GM23248 (cell line): ENCODE measurements at regions not wholly inside any gene's neighbourhood (a gene's known extent, or its start where the extent isn't known, plus 50 kb on each side); places are given as distances from the start of the nearest gene placed in this dataset.

ENCODE experiments used
- DNase-seq: peaks from one replicate; pipeline ENCODE4 v3.0.0-alpha.2; 2015
- H2AFZ ChIP-seq: fragments of 200-600 bp; sonication (generic); 2 replicates; pipeline ENCODE4 v1.6.1; 2016; ENCODE audit warnings: antibody characterized with exemption
- H3F3A ChIP-seq: fragments of 200-600 bp; sonication (generic); 2 replicates; pipeline ENCODE4 v1.6.1; 2016; ENCODE audit warnings: mild to moderate bottlenecking, antibody characterized with exemption, mixed run types; ENCODE audit not compliant: insufficient read depth
- H3K27ac ChIP-seq: fragments of 200-600 bp; sonication (generic); 2 replicates; pipeline ENCODE4 v1.5.1; 2016; ENCODE audit warnings: mild to moderate bottlenecking
- H3K27me3 ChIP-seq: fragments of 200-600 bp; sonication (generic); replicated peaks from 2 replicates; pipeline ENCODE4 v1.6.1; 2016; ENCODE audit warnings: mild to moderate bottlenecking; ENCODE audit not compliant: insufficient read depth
- H3K36me3 ChIP-seq: fragments of 200-600 bp; sonication (generic); 2 replicates; pipeline ENCODE4 v1.6.1; 2016; ENCODE audit warnings: low read depth, mild to moderate bottlenecking
- H3K4me1 ChIP-seq: fragments of 200-600 bp; sonication (generic); 2 replicates; pipeline ENCODE4 v1.6.1; 2016; ENCODE audit warnings: mild to moderate bottlenecking; ENCODE audit not compliant: insufficient read depth
- H3K4me2 ChIP-seq: fragments of 200-600 bp; sonication (generic); one replicate; pipeline ENCODE4 v1.6.1; 2016; ENCODE audit warnings: mild to moderate bottlenecking; ENCODE audit not compliant: unreplicated experiment
- H3K4me3 ChIP-seq: fragments of 200-600 bp; sonication (generic); 2 replicates; pipeline ENCODE4 v1.5.1; 2016; ENCODE audit warnings: mild to moderate bottlenecking
- H3K79me2 ChIP-seq: fragments of 200-600 bp; sonication (generic); 2 replicates; pipeline ENCODE4 v1.6.1; 2016; ENCODE audit warnings: mild to moderate bottlenecking; ENCODE audit not compliant: insufficient read depth
- H3K9ac ChIP-seq: fragments of 200-600 bp; sonication (generic); 2 replicates; pipeline ENCODE4 v1.6.1; 2016; ENCODE audit warnings: mild to moderate bottlenecking
- H3K9me2 ChIP-seq: fragments of 200-600 bp; sonication (generic); 2 replicates; pipeline ENCODE4 v1.6.1; 2016; ENCODE audit warnings: mixed run types, mild to moderate bottlenecking, moderate library complexity; ENCODE audit not compliant: insufficient read depth
- H3K9me3 ChIP-seq: fragments of 200-600 bp; sonication (generic); one replicate; pipeline ENCODE4 v1.6.1; 2017; ENCODE audit warnings: low read depth
- H4K20me1 ChIP-seq: fragments of 200-600 bp; sonication (generic); 2 replicates; pipeline ENCODE4 v1.6.0; 2016; ENCODE audit not compliant: insufficient read depth
- EZH2 ChIP-seq: fragments of 200-600 bp; sonication (generic); IDR thresholded peaks from 2 replicates; pipeline ENCODE4 v1.6.1; 2018; ENCODE audit warnings: antibody characterized with exemption, mild to moderate bottlenecking; ENCODE audit not compliant: insufficient read depth, poor library complexity, severe bottlenecking
- EZH2phosphoT487 ChIP-seq: fragments of 200-600 bp; sonication (generic); IDR thresholded peaks from 2 replicates; pipeline ENCODE4 v1.6.1; 2018; ENCODE audit warnings: antibody characterized with exemption, moderate library complexity, mild to moderate bottlenecking, low read depth; ENCODE audit not compliant: insufficient read depth
- WGBS, 2 experiments: methylation state at CpG; one replicate each; pipeline ENCODE4 v1.1.6; 2015 to 2017; ENCODE audit warnings: low lambda C conversion rate in 2 of 2, low coverage in 1 of 2; ENCODE audit errors: missing lambda C conversion rate in 2 of 2; 5-methylcytosine and 5-hydroxymethylcytosine counted together
- in situ Hi-C: fragments of 300-500 bp; cut with MboI; formaldehyde crosslinking; loops from 2 replicates; pipeline ENCODE4 v1.15.0; 2020

DNA sequence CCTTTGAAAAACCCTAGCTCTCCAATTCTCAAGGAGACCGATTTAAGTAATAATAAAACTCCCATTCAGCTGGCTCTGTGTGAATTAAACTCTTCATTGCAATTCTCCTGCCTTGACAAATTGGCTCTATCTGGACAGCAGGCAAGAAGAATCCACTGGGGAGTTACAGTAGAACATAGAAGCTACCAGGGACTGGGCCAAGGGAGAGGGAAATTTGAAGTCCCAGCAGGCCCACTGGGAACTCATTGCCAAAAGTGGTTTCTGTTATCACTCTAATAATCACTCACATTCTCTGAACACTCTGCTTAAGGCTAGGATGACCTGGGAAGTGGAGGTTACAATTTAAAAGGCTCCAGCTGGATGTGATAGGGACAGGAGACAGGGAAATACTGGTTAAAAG, 384.5 kb upstream of the CCDC196 start:
- H3K36me3 ChIP-seq, result no peaks in the 10 kb centered on the region
- H3K4me1 ChIP-seq, result peaks cover 15% of the 10 kb centered on the region; the same call in 1 of the 2 replicates
- H3F3A ChIP-seq, result peaks cover 14% of the 10 kb centered on the region; the same call in 1 of the 2 replicates
- H4K20me1 ChIP-seq, result no peaks in the 10 kb centered on the region
- TF ChIP-seq EZH2phosphoT487, result no peak
- TF ChIP-seq EZH2, result no peak
- no peak overlapping the region for H3K4me3 ChIP-seq
- in situ Hi-C loops, result no loop called here
- no peaks in the 10 kb centered on the region for H3K9me2 ChIP-seq
- no peaks in the 10 kb centered on the region for H3K79me2 ChIP-seq
- DNase-seq, result no peak
- no peaks in the 10 kb centered on the region for H3K9me3 ChIP-seq
- WGBS, 2 experiments, result 77 to 85% methylated on average over 1 of the region's 1 CpG
- H2AFZ ChIP-seq, result no peak overlapping the region
- no peak overlapping the region for H3K9ac ChIP-seq
- no peaks in the 10 kb centered on the region for H3K27me3 ChIP-seq
- no peak overlapping the region for H3K4me2 ChIP-seq
- H3K27ac ChIP-seq, result no peak overlapping the region

- Histone ChIP-seq H3K4me2 (no peak overlapping the region), H3K4me3 (no peak overlapping the region), H3K36me3 (no peaks in the 10 kb centered on the region), H2AFZ (no peak overlapping the region), H4K20me1 (no peaks in the 10 kb centered on the region), H3K9me3 (no peaks in the 10 kb centered on the region), H3K27me3 (no peaks in the 10 kb centered on the region), H3K79me2 (no peaks in the 10 kb centered on the region), H3K9me2 (no peaks in the 10 kb centered on the region), H3K9ac (no peak overlapping the region), H3K4me1 (peaks cover 15% of the 10 kb centered on the region; the same call in 1 of the 2 replicates), H3K27ac (no peak overlapping the region), H3F3A (peaks cover 15% of the 10 kb centered on the region; the same call in 1 of the 2 replicates)
- no peak for DNase-seq
- WGBS, 2 experiments, result 93 to 97% methylated on average over 5 of the region's 5 CpGs
- in situ Hi-C loops, result no loop called here
- no peak for TF ChIP-seq EZH2
- TF ChIP-seq EZH2phosphoT487, result no peak
These were observed 381.7 kb upstream of the CCDC196 start for GRCh38 chr14:66104486-66104885.

GRCh38 chr14:66105815-66106214, 380.4 kb upstream of the CCDC196 start:
- no peaks in the 10 kb centered on the region for H4K20me1 ChIP-seq
- H3K4me3 ChIP-seq, result peak overlapping the region; percentile 27; the same call in 1 of the 2 replicates
- H3K4me1 ChIP-seq, result peaks cover 15% of the 10 kb centered on the region; the same call in 1 of the 2 replicates
- TF ChIP-seq EZH2phosphoT487, result no peak
- TF ChIP-seq EZH2, result no peak
- H3K36me3 ChIP-seq, result no peaks in the 10 kb centered on the region
- no peaks in the 10 kb centered on the region for H3K9me3 ChIP-seq
- 12 to 14% methylated on average over 4 of the region's 4 CpGs for WGBS, 2 experiments
- H3K9me2 ChIP-seq, result no peaks in the 10 kb centered on the region
- peaks cover 15% of the 10 kb centered on the region; the same call in 1 of the 2 replicates for H3F3A ChIP-seq
- peak; percentile 91 for DNase-seq
- no peaks in the 10 kb centered on the region for H3K79me2 ChIP-seq
- 0 out of 2 replicates have a peak overlapping the region, but pooled peaks have one; percentile 6 for H3K9ac ChIP-seq
- H2AFZ ChIP-seq, result peak overlapping the region; percentile 68
- no peaks in the 10 kb centered on the region for H3K27me3 ChIP-seq
- in situ Hi-C loops, result no loop called here
- peak overlapping the region; percentile 34 for H3K27ac ChIP-seq
- peak overlapping the region; percentile 60 for H3K4me2 ChIP-seq

GRCh38 chr14:66109426-66109825, 376.7 kb upstream of the CCDC196 start:
- Histone ChIP-seq H3K4me2 (no peak overlapping the region), H3K9me2 (no peaks in the 10 kb centered on the region)
- 80 to 82% methylated on average over 1 of the region's 1 CpG for WGBS, 2 experiments

More at GRCh38 chr14:66109426-66109825, 376.7 kb upstream of the CCDC196 start:
- in situ Hi-C loops, result no loop called here
- no peak overlapping the region for H3K9ac ChIP-seq
- H3F3A ChIP-seq, result peaks cover 15% of the 10 kb centered on the region; the same call in 1 of the 2 replicates
- no peak overlapping the region for H2AFZ ChIP-seq
- H3K36me3 ChIP-seq, result no peaks in the 10 kb centered on the region
- no peak for DNase-seq
- peaks cover 15% of the 10 kb centered on the region; the same call in 1 of the 2 replicates for H3K4me1 ChIP-seq
- no peaks in the 10 kb centered on the region for H3K79me2 ChIP-seq
- no peak overlapping the region for H3K4me3 ChIP-seq
- no peaks in the 10 kb centered on the region for H3K9me3 ChIP-seq
- no peak overlapping the region for H3K27ac ChIP-seq
- TF ChIP-seq EZH2phosphoT487, result no peak
- no peak for TF ChIP-seq EZH2
- no peaks in the 10 kb centered on the region for H4K20me1 ChIP-seq
- no peaks in the 10 kb centered on the region for H3K27me3 ChIP-seq
